Lung (tissue), 11 donors: ENCODE measurements at regions not wholly inside any gene's neighbourhood (a gene's known extent, or its start where the extent isn't known, plus 50 kb on each side); places are given as distances from the start of the nearest gene placed in this dataset.

Experiments used
- ATAC-seq: fragments of 200-7000 bp; cut with Tn5 transposase; one replicate; pipeline ENCODE4 v1.9.1; 2020; ENCODE audit warnings: moderate number of reproducible peaks; ENCODE audit not compliant: insufficient read depth, low FRiP score
- DNase-seq, 3 donors: peaks; one replicate each; pipeline ENCODE4 v3.0.0-alpha.2; 2013 to 2017
- H3K27ac ChIP-seq, 2 donors: one replicate each; pipeline ENCODE4 v1.5.1; 2013; ENCODE audit warnings: mild to moderate bottlenecking in 2 of 2, moderate library complexity in 2 of 2, control low read depth in 1 of 2, inconsistent platforms in 1 of 2, low read depth in 1 of 2, low read length in 1 of 2
- H3K27me3 ChIP-seq, 3 donors: one replicate each; pipeline ENCODE4 v1.5.1; 2013; ENCODE audit warnings: low read length in 2 of 3; ENCODE audit not compliant: control insufficient read depth in 3 of 3, insufficient read depth in 3 of 3
- H3K36me3 ChIP-seq, 4 donors: one replicate each; pipeline ENCODE4 v1.5.1; 2013; ENCODE audit warnings: low read length in 4 of 4, mild to moderate bottlenecking in 1 of 4, moderate library complexity in 1 of 4; ENCODE audit not compliant: control insufficient read depth in 4 of 4, insufficient read depth in 4 of 4
- H3K4me1 ChIP-seq, 5 donors: one replicate each; pipeline ENCODE4 v1.5.1; 2013; ENCODE audit warnings: low read length in 5 of 5, mild to moderate bottlenecking in 2 of 5, moderate library complexity in 1 of 5; ENCODE audit not compliant: control insufficient read depth in 5 of 5, insufficient read depth in 5 of 5
- H3K4me3 ChIP-seq: one replicate; pipeline ENCODE4 v1.5.1; 2013; ENCODE audit warnings: mild to moderate bottlenecking, control low read depth, moderate library complexity
- H3K9ac ChIP-seq, 2 donors: one replicate each; pipeline ENCODE4 v1.5.1; 2013; ENCODE audit warnings: low read length in 2 of 2, control low read depth in 1 of 2; ENCODE audit not compliant: insufficient read depth in 1 of 2
- H3K9me3 ChIP-seq, 4 donors: one replicate each; pipeline ENCODE4 v1.5.1; 2013; ENCODE audit warnings: low read length in 3 of 4, mild to moderate bottlenecking in 1 of 4, moderate library complexity in 1 of 4; ENCODE audit not compliant: control insufficient read depth in 4 of 4, insufficient read depth in 3 of 4
- CTCF ChIP-seq: IDR thresholded peaks from 2 replicates; pipeline ENCODE4 v1.5.1; 2012; ENCODE audit warnings: mild to moderate bottlenecking; ENCODE audit errors: control extremely low read depth, extremely low read depth
- WGBS, 2 donors: extraction: QIAGEN DNeasy Blood & Tissue Kit; methylation state at CpG; one replicate each; pipeline ENCODE4 v1.1.7; 2013; 5-methylcytosine and 5-hydroxymethylcytosine counted together
- donor health status: control.
- donor health status: control.
- donor health status: Bipolar disorder and iron deficiency.
- donor health status: healthy.
- donor health status: DM: yes; HTN: yes; CAD: no.

- TF ChIP-seq CTCF, result no peak
- 85 to 86% methylated on average over 5 of the region's 5 CpGs for WGBS, 2 donors
- H3K27ac ChIP-seq, result no peak overlapping the region
Observed at GRCh38 chr7:68482800-68483199, 1115.5 kb upstream of the AUTS2 start.

DNA sequence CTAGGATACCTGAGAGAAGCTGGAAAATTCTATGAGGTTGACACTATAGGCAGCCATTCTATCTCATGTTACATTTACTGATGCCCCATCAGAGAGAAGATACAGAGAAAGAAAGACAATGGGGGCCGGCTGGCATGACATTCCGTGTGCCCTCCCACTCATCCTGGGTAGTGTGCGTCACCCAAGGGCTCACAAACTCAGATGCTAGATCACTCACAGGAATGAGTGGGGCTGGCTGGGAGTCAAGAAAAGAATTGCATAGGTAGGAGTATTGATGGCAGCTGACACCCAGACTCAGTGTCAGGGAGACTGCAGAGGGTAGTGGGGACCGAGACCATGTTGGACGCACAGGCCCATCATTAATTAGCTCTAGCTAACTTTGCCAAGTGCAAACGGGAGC lies 1113.5 kb upstream of the AUTS2 start:
- Histone ChIP-seq H3K27me3 (peaks cover 0 to 4% (median 0%) of the 10 kb centered on the region in 3 donors), H3K36me3 (no peaks in the 10 kb centered on the region), H3K4me3 (no peak overlapping the region), H3K27ac (no peak overlapping the region), H3K9me3 (peaks cover 0 to 6% (median 0%) of the 10 kb centered on the region in 4 donors), H3K4me1 (no peaks in the 10 kb centered on the region), H3K9ac (no peak overlapping the region)
- ATAC-seq (no peak), DNase-seq (no peak)
- WGBS, 2 donors, result 90 to 93% methylated on average over 6 of the region's 6 CpGs
- TF ChIP-seq CTCF, result no peak

More at GRCh38 chr7:68482800-68483199, 1115.5 kb upstream of the AUTS2 start:
- Histone ChIP-seq H3K4me3 (no peak overlapping the region), H3K9ac (no peak overlapping the region), H3K36me3 (no peaks in the 10 kb centered on the region), H3K9me3 (peaks cover 0 to 2% (median 0%) of the 10 kb centered on the region in 4 donors), H3K27me3 (peaks cover 0 to 4% (median 2%) of the 10 kb centered on the region in 3 donors), H3K4me1 (no peaks in the 10 kb centered on the region)
- ATAC-seq, result no peak
- no peak for DNase-seq

DNA sequence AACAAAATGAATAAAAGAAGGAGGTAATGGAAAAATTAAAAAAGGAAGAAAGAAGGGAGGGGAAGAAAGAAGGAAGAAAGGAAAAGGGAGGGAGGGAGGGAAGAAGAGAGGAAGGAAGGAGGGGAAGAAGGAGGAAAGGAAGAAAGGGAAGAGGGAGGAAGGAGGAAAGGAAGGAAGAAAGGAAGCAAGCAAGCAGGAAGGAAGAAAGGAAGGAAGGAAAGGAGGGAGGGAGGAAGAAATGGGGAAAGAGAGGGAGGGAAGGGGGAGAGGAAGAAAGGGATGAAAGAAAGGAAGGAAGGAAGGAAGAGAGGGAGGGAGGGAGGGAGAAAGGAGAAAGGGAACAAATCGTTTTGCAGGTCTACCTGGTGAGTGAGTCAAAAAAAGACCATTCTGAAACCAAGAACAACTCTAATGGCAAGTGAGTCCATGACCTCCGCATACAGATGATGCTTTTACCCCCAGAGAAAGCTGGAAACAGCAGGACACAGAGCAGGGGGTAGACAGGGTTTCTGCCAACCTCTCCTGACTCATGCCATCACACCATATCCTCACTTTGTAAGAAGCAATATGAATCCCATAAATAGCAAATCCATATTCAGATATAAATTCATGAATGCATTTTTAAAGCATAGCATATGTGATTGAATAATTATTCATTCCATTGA lies 1112.9 kb upstream of the AUTS2 start:
- H3K4me3 ChIP-seq, result no peak overlapping the region

More for the DNA sequence above, 1112.9 kb upstream of the AUTS2 start:
- TF ChIP-seq CTCF, result no peak
- H3K4me1 ChIP-seq, result no peaks in the 10 kb centered on the region
- ATAC-seq (no peak), DNase-seq (no peak)
- H3K27ac ChIP-seq, result no peak overlapping the region
- no peak overlapping the region for H3K9ac ChIP-seq
- WGBS, 2 donors, result 66 to 69% methylated on average over 2 of the region's 2 CpGs
- H3K27me3 ChIP-seq, result peaks cover 0 to 4% (median 0%) of the 10 kb centered on the region in 3 donors
- H3K9me3 ChIP-seq, result peaks cover 0 to 6% (median 0%) of the 10 kb centered on the region in 4 donors
- no peaks in the 10 kb centered on the region for H3K36me3 ChIP-seq
